HG02970 (cell line): ENCODE measurements at regions not wholly inside any gene's neighbourhood (a gene's known extent, or its start where the extent isn't known, plus 50 kb on each side); places are given as distances from the start of the nearest gene placed in this dataset.

Experiments
- ATAC-seq: cut with Tn5 transposase; IDR thresholded peaks from one replicate; pipeline ENCODE4 v1.9.1; 2021; ENCODE audit warnings: mild to moderate bottlenecking, moderate library complexity, moderate number of reproducible peaks; ENCODE audit not compliant: unreplicated experiment, low FRiP score

GRCh38 chr10:78565841-78566240, 502.9 kb upstream of the ZMIZ1 start:
- no peak for ATAC-seq

DNA sequence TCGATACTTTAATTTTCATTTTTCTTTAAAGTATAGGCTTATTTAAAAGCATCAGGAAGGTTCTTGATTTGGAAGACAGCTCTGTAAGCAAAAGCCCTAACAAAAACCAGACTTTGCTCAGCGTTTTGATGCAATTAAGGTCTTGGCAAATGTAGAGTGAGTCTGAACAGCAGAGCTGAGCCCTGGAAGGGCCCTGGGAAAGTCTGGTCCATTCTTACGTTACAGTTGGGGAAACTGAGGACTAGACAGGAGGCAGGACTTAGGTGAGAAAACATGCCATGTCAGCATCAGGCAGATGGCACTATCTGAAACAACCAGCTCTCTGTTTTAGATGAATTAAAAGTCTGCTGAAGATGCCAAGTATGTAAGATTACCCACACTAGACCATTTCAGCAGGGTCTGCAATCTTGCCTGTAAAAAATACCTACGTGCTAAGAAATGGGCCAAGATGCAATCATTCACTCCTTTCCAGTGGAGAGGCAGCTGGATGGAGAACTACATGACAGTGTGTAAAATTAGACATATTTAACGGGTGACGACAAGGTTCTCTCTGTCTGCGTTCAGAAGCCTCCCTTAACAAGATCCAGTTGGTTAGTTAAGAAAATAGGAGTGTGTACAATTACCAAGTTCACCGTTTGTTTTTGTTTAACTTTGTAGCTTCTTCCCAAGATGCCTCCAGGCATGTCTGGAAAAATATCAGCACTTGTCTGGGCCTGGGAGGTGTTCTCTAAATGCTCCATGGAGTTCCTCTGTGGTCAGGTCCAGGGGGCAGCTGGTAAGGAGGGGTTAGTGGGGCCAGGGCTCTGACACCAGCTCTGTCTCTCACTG, 502.3 kb upstream of the ZMIZ1 start:
- ATAC-seq = no peak

- ATAC-seq = no peak
These were observed 500.9 kb upstream of the ZMIZ1 start for GRCh38 chr10:78567680-78568455.

- no peak for ATAC-seq
These were observed 500.1 kb upstream of the ZMIZ1 start for GRCh38 chr10:78568620-78569019.

DNA sequence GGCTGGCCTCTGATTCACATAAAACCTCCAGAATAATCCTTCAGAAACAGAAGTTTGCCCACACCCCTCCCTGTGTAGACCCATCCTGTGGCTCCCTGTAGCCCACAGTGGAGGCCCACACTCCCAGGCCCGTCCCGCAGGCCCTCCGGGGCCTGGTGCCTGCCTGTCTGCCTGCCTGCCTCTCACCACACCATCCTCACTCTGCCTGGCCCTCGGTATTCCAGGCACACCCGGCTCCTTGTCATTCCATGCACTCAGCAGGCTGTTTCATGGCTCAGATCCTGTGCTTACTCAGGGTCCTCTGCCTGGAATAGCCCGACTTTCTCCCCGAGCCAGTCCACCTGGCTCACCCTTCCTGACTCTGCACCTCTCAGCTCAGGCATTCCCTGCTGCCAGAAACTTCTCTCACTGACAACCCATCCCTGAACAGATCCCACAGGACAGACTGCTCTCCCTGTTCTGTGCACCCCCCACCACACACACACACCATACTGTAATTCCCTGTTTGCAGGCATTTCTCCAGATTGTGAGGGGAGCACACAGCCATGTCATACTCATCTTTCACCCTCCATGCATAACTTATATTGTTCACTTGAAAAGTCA, 498.0 kb upstream of the ZMIZ1 start:
- ATAC-seq = no peak

DNA sequence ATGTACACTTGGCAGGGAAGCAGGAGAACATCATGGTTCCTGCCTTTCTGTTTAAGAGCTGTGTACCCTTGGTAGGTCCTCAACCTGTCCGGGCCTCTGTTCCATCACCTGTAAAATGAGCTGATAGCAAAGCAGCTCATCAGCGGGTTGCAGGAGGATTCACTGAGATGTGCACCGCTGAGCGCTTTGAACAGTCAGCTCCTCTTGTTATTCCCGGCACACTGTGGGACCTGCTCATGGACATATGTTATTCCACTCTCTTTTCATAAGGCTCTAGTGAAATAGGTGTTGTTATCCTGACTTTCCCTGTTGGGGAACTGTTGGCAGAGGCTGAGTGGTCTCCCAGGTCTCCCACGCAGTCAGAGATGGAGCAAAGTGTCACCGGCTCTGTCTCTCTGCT, 497.5 kb upstream of the ZMIZ1 start:
- ATAC-seq = no peak

- no peak for ATAC-seq
These were observed 496.9 kb upstream of the ZMIZ1 start for GRCh38 chr10:78571891-78572290.

DNA sequence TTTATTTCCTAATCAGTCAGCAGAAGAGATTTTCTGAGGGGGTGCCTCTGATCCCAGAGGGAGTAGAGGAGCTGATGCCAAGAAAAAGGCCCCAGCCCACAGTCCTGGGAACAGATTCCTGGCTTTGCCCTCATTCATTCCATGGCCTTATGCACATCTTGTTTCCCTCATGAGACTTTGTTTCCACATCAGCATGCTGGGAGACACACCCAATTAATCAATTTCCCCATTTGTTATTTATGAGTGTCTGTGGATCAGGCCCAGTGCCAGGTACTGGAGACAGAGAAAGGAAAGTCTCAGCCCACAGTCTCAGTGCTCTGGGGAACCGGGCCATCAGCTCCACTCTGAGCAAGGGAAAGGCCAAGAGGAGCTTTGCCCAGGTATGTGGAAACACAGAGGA, 496.2 kb upstream of the ZMIZ1 start:
- no peak for ATAC-seq

- ATAC-seq = no peak
These were observed 494.2 kb upstream of the ZMIZ1 start for GRCh38 chr10:78574547-78574946.

DNA sequence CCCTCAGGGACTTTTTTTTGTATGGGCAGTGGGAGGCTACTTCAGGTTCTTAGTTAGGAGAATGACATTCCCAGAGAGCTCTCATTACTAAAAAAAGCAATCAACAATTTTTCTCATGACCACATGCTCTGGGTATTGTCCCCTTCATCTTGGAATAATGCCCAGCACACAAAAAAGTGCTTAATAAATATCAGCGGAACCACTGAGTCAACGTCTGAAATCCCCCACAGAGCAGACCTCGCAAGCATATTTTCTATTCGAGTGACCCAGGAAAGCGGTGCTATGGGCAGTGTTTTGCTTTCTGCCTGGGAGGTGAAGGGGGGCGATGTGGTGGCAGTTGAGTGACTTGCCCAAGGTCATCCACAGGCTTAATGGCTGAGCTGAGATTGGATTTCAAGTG, 493.4 kb upstream of the ZMIZ1 start:
- no peak for ATAC-seq

- ATAC-seq = no peak
These were observed 492.5 kb upstream of the ZMIZ1 start for GRCh38 chr10:78576276-78576675.

DNA sequence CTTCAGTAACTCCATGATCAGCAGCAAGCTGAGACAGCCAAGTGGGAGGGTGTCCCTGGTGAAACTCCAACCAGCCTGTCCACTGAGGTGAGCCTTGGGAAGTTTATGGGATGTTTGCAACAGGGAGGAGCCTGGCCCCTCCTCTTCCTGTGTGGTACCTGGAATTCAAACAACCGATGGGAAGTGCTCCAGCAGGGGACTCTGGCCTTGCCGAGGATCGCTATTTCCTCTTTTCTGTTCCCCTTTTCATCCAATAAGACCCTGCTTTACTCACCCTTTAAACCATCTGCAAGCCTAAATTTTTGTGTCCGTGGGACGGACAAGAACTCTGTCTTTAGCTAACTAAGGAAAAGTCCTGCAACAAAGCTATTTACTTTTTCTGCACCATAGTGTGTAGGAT, 491.1 kb upstream of the ZMIZ1 start:
- ATAC-seq = no peak

GRCh38 chr10:78578929-78579328, 489.8 kb upstream of the ZMIZ1 start:
- ATAC-seq = no peak

DNA sequence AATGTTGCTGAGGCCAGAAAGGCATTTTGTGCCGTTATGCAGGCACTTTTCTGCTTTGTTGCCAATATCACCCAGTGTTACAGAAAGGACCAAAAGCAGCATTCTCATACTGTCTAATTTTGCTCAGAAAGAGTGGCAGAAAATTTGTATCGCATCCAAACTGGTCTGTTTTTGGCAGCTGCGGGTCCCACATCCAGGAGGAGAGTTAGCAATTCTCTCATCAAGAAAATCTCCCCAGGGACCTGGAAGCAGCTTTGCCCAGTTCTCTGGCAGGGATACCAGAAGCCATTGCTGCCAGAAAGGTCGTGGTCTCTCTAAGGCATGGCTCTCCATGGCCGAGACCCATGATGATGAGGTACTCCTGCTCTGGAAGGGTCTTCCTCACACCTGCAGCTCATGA, 489.2 kb upstream of the ZMIZ1 start:
- no peak for ATAC-seq

- ATAC-seq = no peak
These were observed 488.8 kb upstream of the ZMIZ1 start for GRCh38 chr10:78579995-78580394.

DNA sequence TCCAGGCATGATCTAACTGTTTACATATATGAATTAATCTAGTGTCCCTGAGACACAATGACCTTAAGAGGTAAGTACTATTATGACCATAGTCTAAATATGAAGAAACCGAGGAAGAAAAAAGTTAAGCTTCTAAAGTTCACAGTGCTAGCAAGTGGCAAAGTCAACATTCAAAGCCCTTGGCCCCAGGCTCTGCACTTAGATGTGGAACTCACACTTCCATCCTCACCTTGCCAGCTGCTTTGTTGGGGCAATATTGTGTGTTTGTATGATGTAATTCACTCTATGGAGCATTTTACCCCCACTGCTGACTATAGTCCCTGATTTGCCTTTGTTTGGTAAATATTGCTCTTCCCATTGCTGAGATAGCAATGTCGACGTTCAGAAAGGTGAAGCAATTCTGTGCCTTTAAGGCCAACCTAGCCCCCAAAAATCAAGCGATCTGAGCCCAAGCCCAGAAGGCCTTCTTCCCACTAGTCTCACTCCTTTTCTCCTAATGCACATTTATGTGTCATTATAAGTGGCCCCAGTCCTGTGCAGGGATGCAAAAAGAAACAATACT, 487.6 kb upstream of the ZMIZ1 start:
- no peak for ATAC-seq

GRCh38 chr10:78582540-78582939, 486.2 kb upstream of the ZMIZ1 start:
- ATAC-seq = no peak

DNA sequence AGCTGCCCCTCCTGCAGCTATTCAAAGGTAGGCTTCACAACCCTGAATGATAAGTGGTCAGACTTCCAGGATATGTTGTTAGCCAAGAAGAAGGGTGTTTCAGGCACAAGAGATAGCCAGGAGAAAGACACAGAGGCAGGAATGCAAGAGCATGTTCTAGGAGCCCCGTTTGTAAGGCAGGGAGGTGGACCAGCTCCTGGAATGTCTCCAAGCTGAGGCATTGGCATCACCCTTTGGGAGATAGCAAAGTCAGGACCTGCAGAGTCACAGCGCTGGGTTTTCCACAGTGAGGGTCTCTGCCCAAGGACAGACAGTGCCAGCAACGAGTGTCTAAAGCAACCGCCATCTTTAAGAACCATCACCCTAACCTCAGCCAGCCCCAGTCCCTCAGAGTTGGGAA, 484.5 kb upstream of the ZMIZ1 start:
- no peak for ATAC-seq

GRCh38 chr10:78584681-78585080, 484.1 kb upstream of the ZMIZ1 start:
- no peak for ATAC-seq

GRCh38 chr10:78585952-78586351, 482.8 kb upstream of the ZMIZ1 start:
- ATAC-seq = no peak

- ATAC-seq = no peak
These were observed 480.5 kb upstream of the ZMIZ1 start for GRCh38 chr10:78588194-78588811.
